Sigmoid colon (tissue), 6 donors: ENCODE measurements at regions not wholly inside any gene's neighbourhood (a gene's known extent, or its start where the extent isn't known, plus 50 kb on each side); places are given as distances from the start of the nearest gene placed in this dataset.

ENCODE experiments used
- DNase-seq: peaks from one replicate; pipeline ENCODE4 v3.0.0-alpha.2; 2019
- H3K27ac ChIP-seq, 4 donors: fragments of 200-600 bp; sonication (generic); one replicate each; pipeline ENCODE4 v1.5.1; 2016 to 2019; ENCODE audit warnings: mild to moderate bottlenecking in 1 of 4
- H3K27me3 ChIP-seq, 3 donors: fragments of 200-600 bp; sonication (generic); one replicate each; pipeline ENCODE4 v1.5.1; 2019; ENCODE audit warnings: mild to moderate bottlenecking in 1 of 3
- H3K36me3 ChIP-seq, 4 donors: fragments of 200-600 bp; sonication (generic); one replicate each; pipeline ENCODE4 v1.5.1; 2016 to 2019
- H3K4me1 ChIP-seq, 4 donors: fragments of 200-600 bp; sonication (generic); one replicate each; pipeline ENCODE4 v1.5.1; 2017 to 2019
- H3K4me3 ChIP-seq, 4 donors: fragments of 200-600 bp; sonication (generic); one replicate each; pipeline ENCODE4 v1.5.1; 2017 to 2019; ENCODE audit warnings: mild to moderate bottlenecking in 2 of 4, moderate library complexity in 1 of 4
- H3K9me3 ChIP-seq, 4 donors: fragments of 200-600 bp in 3 of 4; sonication (generic) in 3 of 4; one replicate each; pipeline versions ENCODE4 v1.5.1 to v1.6.1; 2013 to 2019
- EP300 ChIP-seq, 4 donors: sonication (generic); formaldehyde crosslinking; IDR thresholded peaks; one replicate each; pipeline ENCODE4 v1.6.1; 2017; ENCODE audit warnings: antibody characterized with exemption in 4 of 4
- POLR2A ChIP-seq, 2 donors: fragments of 450-650 bp; IDR thresholded peaks; one replicate each; pipeline ENCODE4 v1.6.1; 2016; ENCODE audit warnings: antibody characterized with exemption in 2 of 2, mild to moderate bottlenecking in 2 of 2, moderate library complexity in 2 of 2
- POLR2AphosphoS5 ChIP-seq, 4 donors: sonication (generic); formaldehyde crosslinking; IDR thresholded peaks; one replicate each; pipeline ENCODE4 v1.6.1; 2017; ENCODE audit warnings: antibody characterized with exemption in 4 of 4
- WGBS, 2 donors: extraction: QIAGEN DNeasy Blood & Tissue Kit; methylation state at CpG; one replicate each; pipeline ENCODE4 v1.1.7; 2013; 5-methylcytosine and 5-hydroxymethylcytosine counted together
- intact Hi-C: fragments of 100-400 bp; cut with DNase I; formaldehyde crosslinking; loops from one replicate; pipeline ENCODE4 v1.15.1; 2023
- TF ChIP-seq, protein P1 (sequence below), 4 experiments: fragments of 450-650 bp in 3 of 4; fragments of 200-600 bp in 1 of 4; IDR thresholded peaks; one replicate each; pipeline ENCODE4 v1.5.1; 2016 to 2019; ENCODE audit warnings: antibody characterized with exemption in 4 of 4, mild to moderate bottlenecking in 3 of 4, moderate library complexity in 2 of 4
- donor health status: healthy with polysubstance abuse.
- donor health status: healthy.

DNA sequence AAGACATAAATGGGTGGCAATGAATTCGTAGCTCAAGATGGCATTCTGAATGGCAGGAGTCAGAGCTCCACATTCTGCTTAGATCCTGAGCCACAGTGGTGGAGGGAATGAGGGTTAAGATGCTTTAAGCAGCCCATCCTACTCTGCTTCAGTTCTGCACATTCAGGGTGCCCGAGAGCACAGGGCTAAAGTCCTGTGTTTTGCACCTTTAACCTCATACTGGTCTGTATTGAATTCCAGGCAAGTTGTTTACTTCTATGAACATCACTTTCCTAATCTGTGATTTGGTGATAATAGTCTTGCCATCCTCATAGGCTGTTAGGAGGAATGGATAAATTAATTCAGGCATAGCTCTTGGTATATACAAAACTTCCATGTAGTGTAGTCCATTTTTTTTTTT is 321.6 kb upstream of the CD180 start:
- 83% methylated on average over 2 of the region's 2 CpGs for WGBS, 2 donors
- Histone ChIP-seq H3K4me1 (peaks cover 0 to 9% (median 4%) of the 10 kb centered on the region in 4 donors), H3K9me3 (no peaks in the 10 kb centered on the region), H3K27me3 (no peaks in the 10 kb centered on the region), H3K27ac (no peak overlapping the region), H3K4me3 (no peak overlapping the region), H3K36me3 (no peaks in the 10 kb centered on the region)
- no peak for DNase-seq
- no peak for TF ChIP-seq POLR2A (IDR thresholded peaks at IDR 0.05)
- intact Hi-C loops = no loop called here

DNA sequence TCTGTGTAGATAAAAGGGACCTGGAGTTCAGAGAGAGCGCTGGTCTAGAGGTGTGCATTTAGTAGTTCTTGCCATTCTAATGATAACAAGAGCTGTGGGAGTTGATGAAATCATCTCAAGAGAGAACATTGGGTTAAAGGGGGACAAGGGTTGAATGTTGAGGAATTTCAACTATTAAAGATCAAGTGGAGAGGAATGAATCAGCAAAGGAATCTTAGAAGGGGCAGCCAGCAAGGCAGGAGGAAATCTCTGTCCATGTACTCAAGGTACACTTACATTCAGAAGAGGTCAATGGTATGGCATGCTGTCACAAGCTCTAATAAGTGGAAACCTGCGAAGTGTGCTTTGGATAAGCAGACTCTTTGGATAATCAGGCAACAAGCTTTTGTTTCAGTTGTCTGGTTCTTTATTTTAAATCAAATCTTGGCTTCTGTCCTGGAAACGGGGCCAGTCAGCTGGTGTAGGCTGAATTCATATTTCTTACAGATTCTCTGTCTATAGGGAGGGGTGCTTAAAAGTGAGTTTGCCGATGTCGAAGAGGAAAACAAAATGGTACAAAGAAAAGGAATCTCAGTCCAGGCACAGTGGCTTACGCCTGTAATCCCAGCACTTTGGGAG is 320.5 kb upstream of the CD180 start:
- H3K27me3 ChIP-seq = no peaks in the 10 kb centered on the region
- no peaks in the 10 kb centered on the region for H3K36me3 ChIP-seq
- TF ChIP-seq, protein P1, sequence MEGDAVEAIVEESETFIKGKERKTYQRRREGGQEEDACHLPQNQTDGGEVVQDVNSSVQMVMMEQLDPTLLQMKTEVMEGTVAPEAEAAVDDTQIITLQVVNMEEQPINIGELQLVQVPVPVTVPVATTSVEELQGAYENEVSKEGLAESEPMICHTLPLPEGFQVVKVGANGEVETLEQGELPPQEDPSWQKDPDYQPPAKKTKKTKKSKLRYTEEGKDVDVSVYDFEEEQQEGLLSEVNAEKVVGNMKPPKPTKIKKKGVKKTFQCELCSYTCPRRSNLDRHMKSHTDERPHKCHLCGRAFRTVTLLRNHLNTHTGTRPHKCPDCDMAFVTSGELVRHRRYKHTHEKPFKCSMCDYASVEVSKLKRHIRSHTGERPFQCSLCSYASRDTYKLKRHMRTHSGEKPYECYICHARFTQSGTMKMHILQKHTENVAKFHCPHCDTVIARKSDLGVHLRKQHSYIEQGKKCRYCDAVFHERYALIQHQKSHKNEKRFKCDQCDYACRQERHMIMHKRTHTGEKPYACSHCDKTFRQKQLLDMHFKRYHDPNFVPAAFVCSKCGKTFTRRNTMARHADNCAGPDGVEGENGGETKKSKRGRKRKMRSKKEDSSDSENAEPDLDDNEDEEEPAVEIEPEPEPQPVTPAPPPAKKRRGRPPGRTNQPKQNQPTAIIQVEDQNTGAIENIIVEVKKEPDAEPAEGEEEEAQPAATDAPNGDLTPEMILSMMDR (IDR thresholded peaks at IDR 0.05) = no peak
- TF ChIP-seq POLR2A (IDR thresholded peaks at IDR 0.05) = no peak
- DNase-seq = no peak
- H3K4me1 ChIP-seq = peaks cover 0 to 11% (median 4%) of the 10 kb centered on the region in 4 donors
- intact Hi-C loops = no loop called here
- WGBS, 2 donors = 83 to 85% methylated on average over 6 of the region's 6 CpGs
- H3K9me3 ChIP-seq = no peaks in the 10 kb centered on the region
- peak overlapping the region in 1 of 4 donors; percentile 59 for H3K27ac ChIP-seq
- H3K4me3 ChIP-seq = no peak overlapping the region

DNA sequence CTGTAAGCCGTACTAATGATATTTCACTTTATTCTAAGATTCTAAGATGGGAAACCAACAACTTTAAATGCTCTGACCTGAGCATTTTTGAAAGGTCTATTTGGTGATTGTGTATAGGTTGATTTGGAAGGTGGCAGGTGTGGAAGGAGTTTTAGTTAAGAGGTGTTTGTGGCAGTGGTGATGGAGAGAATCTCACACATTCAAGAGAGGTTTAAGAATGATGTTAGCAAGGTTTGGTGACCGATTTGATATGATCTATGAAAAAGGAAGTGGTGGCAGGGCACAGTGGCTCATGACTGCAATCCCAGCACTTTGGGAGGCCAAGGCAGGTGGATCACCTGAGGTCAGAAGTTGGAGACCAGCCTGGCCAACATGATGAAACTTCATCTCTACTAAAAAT is 319.2 kb upstream of the CD180 start:
- no peak for DNase-seq
- no peaks in the 10 kb centered on the region for H3K36me3 ChIP-seq
- TF ChIP-seq EP300 (IDR thresholded peaks at IDR 0.05) (no peak), POLR2A (IDR thresholded peaks at IDR 0.05) (no peak), POLR2AphosphoS5 (IDR thresholded peaks at IDR 0.05) (no peak)
- TF ChIP-seq, protein P1 (IDR thresholded peaks at IDR 0.05) = no peak
- peaks cover 0 to 17% (median 4%) of the 10 kb centered on the region in 4 donors for H3K4me1 ChIP-seq
- H3K27ac ChIP-seq = no peak overlapping the region
- no peak overlapping the region for H3K4me3 ChIP-seq
- 81 to 90% methylated on average over 2 of the region's 2 CpGs for WGBS, 2 donors
- intact Hi-C loops = no loop called here
- H3K9me3 ChIP-seq = no peaks in the 10 kb centered on the region
- H3K27me3 ChIP-seq = no peaks in the 10 kb centered on the region

DNA sequence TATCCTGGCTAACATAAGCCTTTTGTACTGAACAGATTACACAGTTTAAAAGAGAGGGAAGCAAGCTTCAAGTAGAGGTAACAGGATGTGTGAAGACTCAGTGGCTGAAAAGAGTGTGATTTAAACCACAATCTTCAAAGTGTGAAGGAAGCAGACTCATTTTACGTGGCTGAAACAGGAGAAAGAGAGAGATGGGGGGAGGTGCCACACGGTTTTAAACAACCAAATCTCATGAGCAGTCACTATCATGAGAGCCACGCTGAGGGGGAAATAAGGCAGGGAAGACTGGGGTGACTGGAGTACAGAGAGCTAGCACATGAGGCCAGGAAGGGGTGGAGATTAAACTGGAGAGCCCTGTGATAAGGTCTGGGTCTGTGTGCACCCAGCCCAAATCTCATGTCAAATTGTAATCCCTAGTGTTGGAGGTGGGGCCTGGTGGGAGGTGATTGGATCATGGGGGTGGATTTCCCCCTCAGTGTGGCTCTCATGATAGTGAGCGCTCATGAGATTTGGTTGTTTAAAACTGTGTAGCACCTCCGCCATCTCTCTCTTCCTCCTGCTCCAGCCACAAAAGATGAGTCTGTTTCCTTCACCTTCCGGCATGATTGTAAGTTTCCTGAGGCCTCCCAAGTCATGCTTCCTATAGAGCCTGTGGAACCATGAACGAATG is 318.6 kb upstream of the CD180 start:
- intact Hi-C loops = no loop called here
- H3K27ac ChIP-seq = no peak overlapping the region
- H3K36me3 ChIP-seq = no peaks in the 10 kb centered on the region
- no peaks in the 10 kb centered on the region for H3K9me3 ChIP-seq
- no peaks in the 10 kb centered on the region for H3K27me3 ChIP-seq
- H3K4me3 ChIP-seq = no peak overlapping the region
- H3K4me1 ChIP-seq = peaks cover 0 to 17% (median 4%) of the 10 kb centered on the region in 4 donors
- TF ChIP-seq POLR2AphosphoS5 (IDR thresholded peaks at IDR 0.05) (no peak), POLR2A (IDR thresholded peaks at IDR 0.05) (no peak), EP300 (IDR thresholded peaks at IDR 0.05) (no peak)
- TF ChIP-seq, protein P1 (IDR thresholded peaks at IDR 0.05) = no peak
- DNase-seq = no peak
- 79 to 93% methylated on average over 7 of the region's 7 CpGs for WGBS, 2 donors

DNA sequence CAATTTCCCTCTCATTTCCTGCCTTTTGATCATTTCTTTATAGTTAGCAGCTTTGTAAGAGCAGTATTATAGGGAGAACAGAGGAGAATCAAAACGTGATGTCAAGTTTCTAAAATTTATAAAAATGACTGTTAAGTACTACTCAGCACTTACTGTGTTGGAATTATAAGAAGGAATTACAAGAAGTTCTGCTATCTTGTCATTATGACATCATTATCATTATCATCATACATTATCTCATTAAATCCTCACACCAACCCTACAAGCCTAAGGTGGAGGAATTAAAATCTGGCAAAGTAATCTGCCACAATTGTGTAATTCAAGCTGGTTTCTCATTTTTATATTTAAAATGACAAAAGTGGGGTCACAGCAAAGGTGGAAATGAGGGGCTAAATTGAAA is 316.2 kb upstream of the CD180 start:
- H3K36me3 ChIP-seq = no peaks in the 10 kb centered on the region
- peaks cover 0 to 17% (median 4%) of the 10 kb centered on the region in 4 donors for H3K4me1 ChIP-seq
- no peak overlapping the region for H3K27ac ChIP-seq
- no peaks in the 10 kb centered on the region for H3K9me3 ChIP-seq
- intact Hi-C loops = no loop called here
- no peaks in the 10 kb centered on the region for H3K27me3 ChIP-seq
- 73 to 91% methylated on average over 1 of the region's 1 CpG for WGBS, 2 donors
- no peak overlapping the region for H3K4me3 ChIP-seq
- TF ChIP-seq POLR2A (IDR thresholded peaks at IDR 0.05) (no peak), EP300 (IDR thresholded peaks at IDR 0.05) (no peak), POLR2AphosphoS5 (IDR thresholded peaks at IDR 0.05) (no peak)
- TF ChIP-seq, protein P1 (IDR thresholded peaks at IDR 0.05) = no peak
- DNase-seq = no peak
